ENCODE measurements at regions not wholly inside any gene's neighbourhood (a gene's known extent, or its start where the extent isn't known, plus 50 kb on each side); places are given as distances from the start of the nearest gene placed in this dataset.
A peak's percentile ranks its signal among the peaks of the same experiment; 100 is the strongest.

GRCh38 chr22:27218012-27218920 lies 560.9 kb downstream of the MIAT start:
- Histone ChIP-seq H3K27me3 (replicated peaks; ENCODE audit: insufficient read depth) (no peaks in the 10 kb centered on the region), H3K36me3 (no peaks in the 10 kb centered on the region), H3K4me3 (no peak overlapping the region), H3K27ac (no peak overlapping the region), H3K4me1 (replicated peaks) (no peaks in the 10 kb centered on the region), H3K9me3 (no peaks in the 10 kb centered on the region)
- intact Hi-C loops (cut with DNase I): no loop called here
- no peak for TF ChIP-seq CTCF (IDR thresholded peaks at IDR 0.05)
- TF ChIP-seq POLR2AphosphoS5 (IDR thresholded peaks at IDR 0.05): peak; percentile 12
- no peak for DNase-seq (ENCODE audit: low spot score)
- WGBS: 46% methylated on average over 16 of the region's 16 CpGs

- intact Hi-C loops (cut with DNase I): no loop called here
- DNase-seq (ENCODE audit: low spot score): no peak
- Histone ChIP-seq H3K4me1 (replicated peaks) (no peaks in the 10 kb centered on the region), H3K27ac (no peak overlapping the region), H3K36me3 (no peaks in the 10 kb centered on the region), H3K4me3 (no peak overlapping the region), H3K9me3 (no peaks in the 10 kb centered on the region), H3K27me3 (replicated peaks; ENCODE audit: insufficient read depth) (no peaks in the 10 kb centered on the region)
- 98% methylated on average over 2 of the region's 2 CpGs for WGBS
- TF ChIP-seq CTCF (IDR thresholded peaks at IDR 0.05) (no peak), POLR2A (IDR thresholded peaks at IDR 0.05) (no peak), POLR2AphosphoS5 (IDR thresholded peaks at IDR 0.05) (no peak)
Measured at GRCh38 chr22:27219036-27219435, 561.6 kb downstream of the MIAT start.

DNA sequence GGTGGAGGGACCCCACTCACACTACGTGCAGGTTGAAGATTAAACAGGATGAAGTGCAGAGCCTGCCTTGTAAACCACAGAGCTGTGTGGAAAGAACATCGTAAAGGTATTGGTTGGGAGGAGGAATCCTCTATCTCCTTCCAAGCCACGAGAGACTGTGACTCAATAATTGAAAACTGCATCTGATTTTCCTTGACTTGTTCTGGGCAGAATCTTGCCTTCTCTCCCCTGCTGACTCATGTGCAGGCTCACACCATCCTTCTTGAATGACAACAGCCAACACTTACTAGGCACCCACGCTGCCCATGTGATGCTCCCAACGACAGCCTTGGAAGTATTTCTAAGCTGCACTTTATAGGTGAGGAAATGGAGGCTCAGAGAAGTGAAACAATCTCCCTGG lies 563.0 kb downstream of the MIAT start:
- 46% methylated on average over 5 of the region's 5 CpGs for WGBS
- H3K36me3 ChIP-seq: no peaks in the 10 kb centered on the region
- no peak for DNase-seq (ENCODE audit: low spot score)
- TF ChIP-seq CTCF (IDR thresholded peaks at IDR 0.05): no peak
- no peaks in the 10 kb centered on the region for H3K4me1 ChIP-seq (replicated peaks)
- H3K4me3 ChIP-seq: no peak overlapping the region
- H3K27ac ChIP-seq: no peak overlapping the region
- intact Hi-C loops (cut with DNase I): no loop called here
- H3K9me3 ChIP-seq: no peaks in the 10 kb centered on the region
- H3K27me3 ChIP-seq (replicated peaks; ENCODE audit: insufficient read depth): no peaks in the 10 kb centered on the region

DNA sequence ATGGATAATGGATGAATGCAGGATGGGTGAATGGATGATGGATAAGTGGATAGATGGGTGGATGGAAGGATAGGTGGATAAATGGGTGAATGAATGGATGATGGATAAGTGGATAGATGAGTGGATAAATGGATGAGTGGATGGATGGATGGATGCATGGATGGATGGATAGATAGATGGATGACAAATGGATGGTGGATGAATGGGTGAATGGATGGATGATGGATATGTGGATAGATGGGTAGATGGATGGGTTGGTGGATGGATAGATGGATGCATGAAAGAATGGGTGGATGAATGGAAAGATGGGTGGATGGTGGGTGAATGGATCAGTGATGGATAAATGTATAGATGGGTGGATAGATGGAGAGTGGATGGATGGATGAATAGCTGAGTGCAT lies 564.8 kb downstream of the MIAT start:
- no peak for DNase-seq (ENCODE audit: low spot score)
- TF ChIP-seq POLR2AphosphoS5 (IDR thresholded peaks at IDR 0.05) (no peak), CTCF (IDR thresholded peaks at IDR 0.05) (no peak), POLR2A (IDR thresholded peaks at IDR 0.05) (no peak)
- Histone ChIP-seq H3K36me3 (no peaks in the 10 kb centered on the region), H3K27me3 (replicated peaks; ENCODE audit: insufficient read depth) (no peaks in the 10 kb centered on the region), H3K4me3 (no peak overlapping the region), H3K4me1 (replicated peaks) (no peaks in the 10 kb centered on the region), H3K9me3 (no peaks in the 10 kb centered on the region), H3K27ac (no peak overlapping the region)
- intact Hi-C loops (cut with DNase I): no loop called here

Data from prostate gland (tissue), 2 donors.